ENCODE measurements at regions not wholly inside any gene's neighbourhood (a gene's known extent, or its start where the extent isn't known, plus 50 kb on each side); places are given as distances from the start of the nearest gene placed in this dataset.

- TF ChIP-seq CTCF (IDR thresholded peaks at IDR 0.05) = no peak
- TF ChIP-seq POLR2AphosphoS5 (IDR thresholded peaks at IDR 0.05) = no peak
These were observed 513.6 kb downstream of the RASEF start for GRCh38 chr9:82549174-82549821.
